ENCODE measurements at regions not wholly inside any gene's neighbourhood (a gene's known extent, or its start where the extent isn't known, plus 50 kb on each side); places are given as distances from the start of the nearest gene placed in this dataset.

- DNase-seq, result no peak
These were observed 85.5 kb upstream of the RND3 start for GRCh38 chr2:150572961-150573395.

DNA sequence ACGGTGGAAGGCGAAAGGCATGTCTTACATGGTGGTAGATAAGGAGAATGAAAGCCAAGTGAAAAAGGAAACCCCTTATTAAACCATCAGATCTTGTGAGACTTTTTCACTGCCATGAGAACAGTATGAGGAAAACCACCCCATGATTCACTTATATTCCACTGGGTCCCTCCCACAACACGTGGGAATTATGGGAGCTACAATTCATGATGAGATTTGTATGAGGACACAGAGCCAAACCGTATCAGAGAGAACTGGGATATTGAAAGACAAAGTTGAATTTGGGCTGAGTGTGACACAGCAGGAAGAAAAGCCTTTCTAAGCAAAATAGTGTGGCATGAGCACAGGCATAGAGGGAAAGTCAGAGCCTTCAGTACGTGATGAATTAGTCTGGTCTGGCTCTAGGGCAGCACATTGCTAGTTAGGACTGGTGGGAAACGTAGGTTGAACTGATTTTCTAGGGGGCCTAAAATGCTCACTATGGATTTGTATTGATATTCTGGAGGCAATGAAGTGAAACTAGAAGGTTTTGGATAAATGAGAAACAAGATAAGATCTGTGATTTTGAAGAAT is 84.8 kb upstream of the RND3 start:
- DNase-seq, result no peak

GRCh38 chr2:150571121-150571520 is 83.7 kb upstream of the RND3 start:
- no peak for DNase-seq

DNA sequence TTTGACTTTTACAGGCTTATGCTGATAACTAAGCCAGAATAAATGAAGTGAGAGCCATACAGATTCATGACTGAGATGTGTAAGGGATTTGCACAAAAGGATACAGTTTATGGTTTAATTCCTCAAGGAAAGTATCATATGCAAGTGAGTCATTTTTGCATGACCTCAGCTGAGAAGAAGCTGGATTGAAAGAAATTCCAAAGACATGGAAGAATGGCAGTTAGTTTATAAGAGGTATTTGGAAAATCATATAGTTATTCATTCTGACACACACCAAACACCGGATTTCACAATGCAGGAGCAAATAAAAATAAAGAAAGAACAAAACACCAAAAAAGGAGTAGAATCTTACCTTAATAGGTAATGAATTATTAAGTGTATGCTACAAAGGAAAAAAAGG is 83.2 kb upstream of the RND3 start:
- DNase-seq, result no peak

GRCh38 chr2:150569761-150570160 is 82.3 kb upstream of the RND3 start:
- DNase-seq, result no peak

- DNase-seq, result no peak
These were observed 80.4 kb upstream of the RND3 start for GRCh38 chr2:150567771-150568301.

GRCh38 chr2:150566289-150566688 is 78.8 kb upstream of the RND3 start:
- DNase-seq, result no peak

DNA sequence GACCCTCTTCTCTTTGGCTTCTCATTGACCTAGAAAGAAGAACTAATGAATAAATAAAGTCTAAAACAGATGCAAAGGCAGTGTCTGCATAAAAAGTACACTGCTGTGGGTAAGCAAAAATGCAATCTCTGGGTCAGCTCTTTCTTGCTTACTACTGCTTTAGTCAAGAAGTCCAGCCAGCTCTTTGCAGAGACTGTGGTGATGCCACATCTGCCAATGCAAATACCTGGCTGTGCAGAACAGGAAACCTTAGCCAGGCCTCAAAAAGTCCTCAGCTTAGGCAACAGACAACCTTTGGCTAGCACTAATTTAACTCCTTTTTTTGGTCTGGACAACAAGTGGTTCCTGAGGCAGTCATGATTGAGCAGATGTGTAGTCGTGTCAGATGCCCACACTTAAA is 73.6 kb upstream of the RND3 start:
- DNase-seq, result no peak

GRCh38 chr2:150557020-150557600 is 69.6 kb upstream of the RND3 start:
- no peak for DNase-seq

DNA sequence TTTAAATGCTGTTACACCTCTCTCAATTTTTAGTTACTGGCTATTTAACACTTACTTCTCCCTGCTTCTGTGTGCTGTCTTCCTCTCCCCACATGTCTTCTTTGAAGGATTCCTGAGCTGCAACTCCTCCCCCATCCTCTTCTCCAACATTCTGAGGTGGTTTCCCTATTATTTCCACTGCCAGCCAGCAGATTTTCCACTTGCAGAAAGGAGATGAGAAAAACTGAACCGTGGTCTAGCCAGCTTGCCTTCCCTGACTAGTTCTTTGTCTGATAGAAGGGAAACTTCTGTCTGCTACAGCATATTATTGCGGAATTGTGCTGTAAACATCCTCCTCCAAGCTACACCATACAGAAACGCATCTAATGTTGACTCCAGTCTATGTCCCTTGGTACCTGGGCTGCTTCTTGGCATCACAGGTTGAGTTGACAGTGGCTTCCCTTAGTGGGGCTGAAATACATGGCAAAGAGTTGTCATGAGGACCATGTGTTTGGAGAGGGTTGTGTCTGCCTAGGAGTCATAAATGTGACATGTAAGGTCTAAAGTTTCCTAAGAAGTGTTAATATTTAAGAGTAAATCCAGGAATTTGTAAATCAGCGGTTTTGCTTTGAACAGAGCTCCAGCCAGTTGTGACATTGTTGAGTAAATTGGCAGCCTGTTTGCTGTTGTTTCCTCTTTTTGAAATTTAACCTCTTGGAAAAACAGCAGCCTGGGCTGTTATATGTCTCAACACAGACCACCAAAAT is 68.3 kb upstream of the RND3 start:
- no peak for DNase-seq

GRCh38 chr2:150554046-150554445 is 66.6 kb upstream of the RND3 start:
- DNase-seq, result no peak

- no peak for DNase-seq
These were observed 64.8 kb upstream of the RND3 start for GRCh38 chr2:150552041-150552820.

GRCh38 chr2:150549381-150549780 is 61.9 kb upstream of the RND3 start:
- DNase-seq, result no peak

DNA sequence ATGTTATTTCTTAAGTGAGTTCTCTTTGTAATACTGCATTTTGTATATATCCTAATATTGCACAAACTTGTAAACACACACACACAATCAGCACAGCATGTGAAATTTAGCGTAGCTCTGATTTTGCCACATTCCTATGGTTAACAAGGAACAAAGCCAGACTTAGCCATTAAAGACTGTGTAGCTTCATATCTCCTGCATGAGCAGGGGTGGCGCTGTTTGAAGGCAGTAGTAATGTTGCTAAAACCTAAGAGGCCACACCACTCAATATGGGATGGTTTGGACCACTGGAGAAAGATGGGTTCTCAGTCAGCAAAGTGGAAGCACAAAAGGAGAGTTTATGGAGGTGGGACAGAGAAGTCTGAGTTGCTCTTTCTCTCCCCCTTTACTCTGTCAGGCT is 61.1 kb upstream of the RND3 start:
- DNase-seq, result no peak

DNA sequence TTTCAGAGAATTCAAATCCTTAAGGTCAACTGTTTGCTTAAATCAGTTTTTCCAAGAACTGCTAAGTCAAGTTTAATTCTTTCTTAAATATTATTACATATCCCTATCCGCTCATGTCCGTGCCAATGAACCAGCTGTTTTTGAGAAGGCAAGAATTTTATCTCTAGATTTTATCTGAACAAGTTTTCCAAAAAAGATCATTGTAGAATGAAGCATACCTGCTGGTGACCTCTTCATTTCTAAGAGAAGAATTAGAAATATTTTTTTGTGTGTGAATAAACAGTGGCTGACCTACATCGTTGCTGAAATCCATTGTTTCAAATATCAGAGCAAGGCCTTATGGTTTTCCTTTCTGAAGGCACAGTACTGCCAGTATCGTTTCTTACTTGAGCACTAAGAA is 58.4 kb upstream of the RND3 start:
- no peak for DNase-seq

DNA sequence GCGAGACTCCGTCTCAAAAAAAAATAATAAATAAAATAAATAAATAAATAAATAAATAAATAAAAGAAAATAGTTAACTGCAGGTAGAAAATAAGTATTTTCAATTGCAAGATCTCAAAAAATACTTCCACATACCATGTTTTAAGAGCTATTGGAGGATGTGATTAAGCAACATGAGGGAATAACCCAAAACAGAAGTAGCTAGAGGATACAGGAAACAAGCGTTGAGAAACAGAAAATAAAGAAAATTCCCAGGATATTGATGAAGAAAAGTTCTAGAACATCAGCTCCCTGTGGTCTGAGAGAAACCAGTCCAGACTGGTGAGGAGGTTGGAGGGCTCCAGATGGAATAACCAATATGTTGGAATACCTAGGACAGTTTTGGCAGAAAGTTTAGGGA is 57.3 kb upstream of the RND3 start:
- DNase-seq, result no peak

DNA sequence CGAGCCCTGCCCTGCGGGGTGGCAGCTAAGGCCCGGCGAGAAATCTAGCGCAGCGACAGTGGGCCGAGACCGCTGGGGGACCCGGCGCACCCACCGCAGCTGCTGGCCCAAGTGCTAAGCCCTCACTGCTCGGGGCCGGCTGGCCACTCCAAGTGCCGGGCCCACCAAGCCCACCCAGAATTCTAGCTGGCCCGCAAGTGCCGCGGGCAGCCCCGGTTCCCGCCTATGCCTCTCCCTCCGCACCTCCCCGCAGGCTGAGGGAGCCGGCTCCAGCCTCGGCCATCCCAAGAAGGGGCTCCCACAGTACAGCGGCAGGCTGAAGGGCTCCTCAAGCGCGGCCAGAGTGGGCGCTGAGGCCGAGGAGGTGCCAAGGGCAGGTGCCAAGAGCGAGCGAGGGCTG is 55.2 kb upstream of the RND3 start:
- DNase-seq, result no peak

- no peak for DNase-seq
These were observed 54.7 kb upstream of the RND3 start for GRCh38 chr2:150542172-150542571.

- DNase-seq, result no peak
These were observed 51.3 kb upstream of the RND3 start for GRCh38 chr2:150538651-150539201.
